HG03432 (cell line): ENCODE measurements at regions not wholly inside any gene's neighbourhood (a gene's known extent, or its start where the extent isn't known, plus 50 kb on each side); places are given as distances from the start of the nearest gene placed in this dataset.
"Not testable (repeated sequence)": the region's sequence is repeated elsewhere in the genome, so short reads cannot be mapped to it uniquely, and the experiment has no call there.

ENCODE experiments used
- ATAC-seq: cut with Tn5 transposase; IDR thresholded peaks from one replicate; pipeline ENCODE4 v1.9.1; 2021; ENCODE audit warnings: mild to moderate bottlenecking, moderate library complexity; ENCODE audit not compliant: unreplicated experiment

GRCh38 chr13:111064661-111065060 is 50.4 kb upstream of the ARHGEF7 start:
- no peak for ATAC-seq

DNA sequence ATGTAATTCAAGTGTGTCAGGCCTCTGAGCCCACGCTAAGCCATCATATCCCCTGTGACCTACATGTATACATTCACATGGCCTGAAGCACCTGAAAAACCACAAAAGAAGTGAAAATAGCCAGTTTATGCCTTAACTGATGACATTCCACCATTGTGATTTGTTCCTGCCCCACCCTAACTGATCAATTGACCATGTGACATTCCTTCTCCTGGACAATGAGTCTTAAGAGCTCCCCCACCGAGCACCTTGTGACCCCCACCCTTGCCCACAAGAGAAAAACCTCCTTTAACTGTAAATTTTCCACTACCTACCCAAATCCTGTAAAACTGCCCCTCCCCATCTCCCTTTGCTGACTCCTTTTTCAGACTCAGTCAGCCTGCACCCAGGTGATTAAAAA is 52.1 kb upstream of the ARHGEF7 start:
- ATAC-seq: no peak

- no peak for ATAC-seq
Measured at GRCh38 chr13:111062305-111062704, 52.8 kb upstream of the ARHGEF7 start.

DNA sequence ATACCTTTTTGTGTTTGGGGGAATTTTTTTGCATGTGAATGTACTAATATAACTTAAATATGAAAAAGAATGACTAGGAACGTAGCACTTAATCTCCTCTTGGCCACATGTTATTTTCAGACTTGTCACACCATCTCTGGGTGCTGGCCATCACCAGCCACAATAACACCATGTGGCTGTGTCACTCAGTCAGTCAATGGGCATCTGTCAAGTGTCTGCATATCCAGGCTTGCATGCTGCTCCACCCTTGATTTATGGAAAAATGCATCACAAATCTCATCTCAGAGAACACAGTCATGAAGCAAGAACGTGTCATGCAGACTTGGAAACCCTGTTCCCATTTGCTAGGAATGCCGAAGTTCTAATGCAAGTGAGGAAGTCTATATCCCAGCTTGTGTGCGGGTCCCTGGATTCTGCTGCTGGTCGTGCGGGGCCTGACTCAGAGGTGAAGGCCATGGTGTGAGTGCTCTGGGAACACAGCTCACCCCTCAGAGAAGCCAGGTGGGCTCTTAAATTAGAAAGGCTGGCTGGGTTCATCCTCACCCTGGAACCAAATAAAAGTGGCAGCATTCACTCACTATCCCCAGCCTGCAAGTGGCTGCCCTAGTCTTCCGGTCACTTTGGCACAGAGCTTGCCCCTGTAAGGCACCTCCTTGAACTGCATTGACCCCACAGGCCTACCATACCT is 53.6 kb upstream of the ARHGEF7 start:
- no peak for ATAC-seq

DNA sequence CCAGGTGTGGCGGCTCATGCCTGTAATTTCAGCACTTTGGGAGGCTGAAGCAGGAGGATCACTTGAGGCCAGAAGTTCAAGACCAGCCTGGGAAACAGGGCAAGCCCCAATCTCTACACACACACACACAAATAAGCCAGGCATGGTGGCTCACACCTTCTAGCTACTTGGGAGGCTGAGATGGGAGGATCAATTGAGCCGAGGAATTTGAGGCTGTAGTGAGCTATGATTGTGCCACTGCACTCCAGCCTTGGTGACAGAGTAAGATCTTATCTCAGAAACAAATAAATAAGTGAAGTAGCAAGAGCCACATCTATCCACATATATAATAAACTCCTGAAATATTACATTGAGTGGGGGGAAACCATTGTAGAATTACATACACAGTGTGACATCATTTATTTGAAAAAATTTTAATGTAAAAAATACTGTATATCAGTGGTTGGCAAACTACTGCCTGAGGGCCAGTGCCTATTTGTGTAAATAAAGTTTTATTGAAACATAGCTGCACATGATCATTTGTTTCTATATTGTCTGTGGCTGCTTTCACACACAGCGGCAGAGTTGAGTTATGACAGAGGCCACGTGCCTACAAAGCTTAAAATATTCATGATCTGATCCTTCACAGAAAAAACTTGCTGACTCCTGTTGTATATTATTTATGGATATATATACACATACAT is 54.7 kb upstream of the ARHGEF7 start:
- ATAC-seq: no peak

DNA sequence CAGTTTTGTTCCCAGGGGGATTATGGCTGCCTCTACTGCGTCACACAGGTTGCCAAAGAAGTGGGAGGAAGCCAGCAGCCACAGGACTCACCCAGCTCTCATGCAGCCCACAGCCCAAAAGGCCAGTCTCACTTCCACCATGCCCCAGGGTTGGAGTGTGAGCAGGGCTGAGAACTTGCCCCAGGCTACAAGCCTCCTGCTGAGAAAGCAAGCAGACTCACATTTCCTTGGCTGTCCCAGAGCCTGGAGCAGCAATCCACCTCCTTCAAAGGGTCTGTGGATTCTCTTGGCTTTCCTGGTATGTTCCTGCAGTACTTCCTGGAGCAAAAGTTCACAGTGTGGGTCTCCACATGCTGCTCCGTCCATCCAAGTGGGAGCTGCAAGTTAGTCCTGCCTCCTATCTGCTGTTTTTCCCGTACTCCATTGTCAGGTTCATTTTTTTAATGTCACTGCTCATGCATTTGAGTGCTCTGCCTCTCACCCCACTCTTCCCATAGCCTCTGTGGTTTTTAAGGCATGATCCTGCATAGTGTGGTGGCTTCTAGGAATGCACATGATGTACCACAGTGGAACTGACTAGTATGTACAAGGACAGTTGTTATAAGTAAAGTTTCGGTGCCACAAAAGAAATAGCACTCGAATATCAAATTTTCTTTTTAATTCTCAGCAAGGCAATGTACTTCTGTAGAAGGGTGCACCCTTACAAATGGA is 56.2 kb upstream of the ARHGEF7 start:
- ATAC-seq: no peak

DNA sequence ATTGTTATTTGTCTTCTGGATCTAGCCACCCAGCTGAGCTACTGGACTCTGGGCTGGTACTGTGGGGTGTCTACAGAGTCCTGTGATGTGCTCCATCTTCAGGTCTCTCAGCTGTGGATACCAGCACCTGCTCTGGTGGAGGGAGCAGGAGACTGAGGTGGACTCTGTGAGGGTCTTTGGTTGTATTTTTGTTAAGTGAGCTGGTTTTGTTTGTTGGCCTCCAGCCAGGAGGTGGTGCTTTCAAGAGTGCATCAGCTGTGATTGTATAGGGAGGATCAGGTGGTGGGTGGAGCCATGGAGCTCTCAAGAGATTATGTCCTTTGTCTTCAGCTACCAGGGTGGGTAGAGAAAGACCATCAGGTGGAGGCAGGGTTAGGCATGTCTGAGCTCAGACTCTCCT is 56.8 kb upstream of the ARHGEF7 start:
- ATAC-seq: not testable (repeated sequence)

DNA sequence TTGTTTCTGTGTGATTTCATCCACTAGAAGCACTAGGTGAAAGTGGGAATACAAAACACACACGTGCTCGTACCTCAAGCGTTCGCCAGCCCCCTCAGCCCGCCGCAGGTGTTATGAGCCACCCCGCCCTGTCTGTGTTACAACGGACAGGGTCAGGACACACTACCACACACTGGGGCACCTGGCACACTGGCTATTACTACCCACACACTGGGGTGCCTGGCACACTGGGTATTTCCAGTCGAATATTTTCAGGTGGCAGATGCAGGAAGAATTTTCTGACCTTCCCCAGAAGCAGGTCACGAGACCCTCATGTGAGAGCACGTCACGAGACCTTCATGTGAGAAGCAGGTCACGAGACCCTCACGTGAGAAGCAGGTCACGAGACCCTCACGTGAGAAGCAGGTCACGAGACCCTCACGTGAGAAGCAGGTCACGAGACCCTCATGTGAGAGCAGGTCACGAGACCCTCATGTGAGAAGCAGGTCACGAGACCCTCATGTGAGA is 63.3 kb upstream of the ARHGEF7 start:
- not testable (repeated sequence) for ATAC-seq

DNA sequence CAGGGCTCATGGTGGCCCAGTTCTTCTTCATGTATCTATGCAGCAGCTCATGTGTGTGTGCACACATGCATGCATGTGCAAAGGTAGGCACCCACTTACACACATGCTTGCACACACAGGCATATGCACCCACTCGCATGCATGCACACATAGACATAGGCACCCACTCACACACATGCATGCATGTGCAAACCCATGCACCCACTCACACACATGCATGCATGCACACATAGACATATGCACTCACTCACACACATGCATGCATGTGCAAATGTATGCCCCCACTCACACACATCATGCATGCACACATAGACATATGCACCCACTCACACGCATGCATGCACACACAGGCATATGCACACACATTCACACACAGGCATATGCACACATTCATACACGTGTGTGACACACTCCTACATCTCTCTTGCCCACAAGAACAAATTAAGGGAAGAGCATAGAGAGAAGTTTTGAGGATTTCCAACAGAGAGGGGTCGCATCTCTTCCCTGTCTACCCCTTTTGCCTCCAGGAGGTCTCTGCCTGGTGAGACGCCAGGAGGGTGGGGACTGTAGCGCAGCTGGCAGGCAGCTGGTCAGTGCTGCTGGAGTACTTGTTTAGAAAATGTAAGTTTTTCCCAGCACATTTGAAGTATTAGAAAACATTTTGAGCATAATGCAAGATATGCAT is 63.9 kb upstream of the ARHGEF7 start:
- ATAC-seq: no peak

DNA sequence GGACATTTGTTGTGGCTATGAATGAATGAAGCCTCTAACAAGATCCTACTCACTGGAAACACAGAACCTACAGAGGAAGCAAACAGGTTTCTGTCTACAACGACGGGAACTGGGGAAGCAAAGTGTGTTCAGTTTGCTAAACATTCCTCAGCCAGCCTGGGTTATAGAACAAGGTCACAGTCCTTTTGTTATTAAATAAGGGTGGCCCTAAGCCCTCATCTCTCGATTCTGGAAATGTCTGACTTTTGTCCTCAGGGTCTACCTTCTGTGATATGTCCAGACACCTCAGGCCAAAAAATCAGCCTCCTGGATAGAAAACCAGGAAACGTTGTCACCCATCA is 64.6 kb upstream of the ARHGEF7 start:
- no peak for ATAC-seq

DNA sequence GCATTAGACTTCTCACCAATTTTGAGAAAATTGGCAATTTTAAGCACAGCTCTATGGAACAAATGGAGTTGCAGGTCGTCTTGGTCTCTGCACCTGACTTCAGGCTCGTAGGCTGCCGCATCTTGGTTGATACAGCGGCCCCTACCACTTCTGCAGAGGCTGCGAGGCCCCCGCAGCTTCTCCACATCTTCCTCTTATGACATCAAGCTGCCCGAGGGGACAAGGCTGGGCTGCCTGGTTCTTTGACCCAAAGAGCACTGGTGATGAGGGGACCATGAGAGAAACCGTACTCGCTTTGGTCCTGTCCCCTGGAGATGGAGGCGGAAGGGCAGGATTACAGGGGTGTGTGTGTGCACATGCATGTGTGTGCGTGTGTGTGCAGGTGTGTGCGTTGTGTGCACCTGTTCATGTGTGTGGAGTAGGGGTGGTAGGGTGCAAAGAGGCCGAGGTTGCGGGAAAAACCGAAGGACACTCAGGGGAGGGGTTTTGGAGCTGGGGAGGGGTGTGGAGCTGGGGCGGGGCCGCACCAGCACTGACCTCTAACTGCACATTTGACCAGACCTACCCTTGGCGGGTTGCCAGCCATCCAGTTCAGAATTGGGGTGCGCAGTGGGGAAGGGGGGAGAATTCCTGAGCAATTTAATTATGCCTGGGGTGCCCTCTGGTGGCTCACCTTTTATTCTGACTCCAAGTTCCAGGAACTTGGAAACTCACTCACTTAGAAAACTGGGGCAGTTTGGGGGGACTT is 65.1 kb upstream of the ARHGEF7 start:
- ATAC-seq: no peak

DNA sequence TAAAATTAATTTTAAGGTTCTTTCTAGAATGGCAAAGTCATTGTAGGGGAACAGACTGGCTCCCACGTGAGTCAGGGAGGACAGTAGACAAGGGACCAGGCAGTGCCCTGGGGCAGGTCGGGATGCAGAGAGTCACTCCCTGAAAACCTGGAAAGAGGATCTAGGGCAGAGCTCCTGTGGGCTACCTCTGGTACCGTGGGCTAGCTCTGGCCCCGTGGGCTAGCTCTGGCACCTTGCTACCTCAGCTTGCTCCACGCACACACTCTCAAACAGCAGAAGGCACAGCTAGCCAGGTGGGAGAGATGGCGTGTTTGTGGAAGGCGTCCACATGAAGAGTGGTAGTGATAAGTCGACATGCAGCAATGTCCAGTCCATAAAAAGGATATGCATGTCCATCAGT is 66.7 kb upstream of the ARHGEF7 start:
- no peak for ATAC-seq

- no peak for ATAC-seq
Measured at GRCh38 chr13:111047326-111047725, 67.8 kb upstream of the ARHGEF7 start.

GRCh38 chr13:111046590-111047141 is 68.4 kb upstream of the ARHGEF7 start:
- ATAC-seq: peak; percentile 47

- no peak for ATAC-seq
Measured at GRCh38 chr13:111045170-111045569, 69.9 kb upstream of the ARHGEF7 start.

- no peak for ATAC-seq
Measured at GRCh38 chr13:111044087-111044830, 70.9 kb upstream of the ARHGEF7 start.

DNA sequence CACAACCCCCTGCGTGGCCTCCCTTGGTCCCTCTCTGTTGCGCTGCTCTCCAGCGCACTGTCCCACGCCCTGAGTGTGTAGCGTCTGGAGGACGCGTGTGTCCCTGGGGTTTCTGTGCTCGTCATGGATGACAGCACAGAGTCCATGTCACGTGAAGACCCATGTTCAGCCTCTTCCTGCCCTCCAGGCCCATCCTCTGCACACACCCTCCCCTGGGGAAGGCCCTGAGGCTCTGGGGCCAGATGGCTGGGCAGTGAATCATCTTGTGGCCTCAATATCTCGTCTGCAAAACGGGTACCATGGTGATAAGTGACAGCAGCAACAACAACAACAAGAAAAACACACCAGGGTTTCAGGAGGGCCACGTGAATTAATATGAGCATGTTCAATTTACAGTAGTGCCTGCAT is 71.5 kb upstream of the ARHGEF7 start:
- peak; percentile 60 for ATAC-seq

DNA sequence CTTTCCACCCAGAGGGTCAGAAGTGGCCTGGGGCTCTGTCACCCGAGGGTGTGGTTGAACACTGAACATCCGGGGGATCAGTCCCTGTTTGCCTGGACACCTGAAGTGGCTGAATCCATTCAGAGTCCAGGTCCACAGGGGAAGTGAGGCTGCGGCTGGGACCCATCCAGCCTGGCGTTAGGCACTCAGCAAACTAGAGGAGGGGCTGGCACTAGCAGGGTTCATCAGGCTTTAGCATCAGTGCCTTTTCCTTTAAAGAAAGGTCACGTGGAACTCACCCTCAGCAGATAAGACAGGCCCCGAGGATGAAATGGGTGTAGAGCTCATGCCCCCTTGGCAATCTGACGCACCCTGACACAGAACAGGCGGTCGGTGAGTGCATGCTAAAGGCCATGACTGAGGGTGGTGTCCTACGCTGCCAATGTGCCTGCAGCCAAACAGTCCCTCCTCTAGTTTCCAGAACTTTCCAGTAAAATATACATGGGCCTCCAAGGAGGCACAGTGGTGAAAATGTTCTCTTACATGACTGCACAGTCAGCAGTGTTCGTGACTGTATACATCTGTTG is 72.4 kb upstream of the ARHGEF7 start:
- no peak for ATAC-seq

GRCh38 chr13:111040830-111041229 is 74.3 kb upstream of the ARHGEF7 start:
- ATAC-seq: no peak
